H9 (cell line): ENCODE measurements at regions not wholly inside any gene's neighbourhood (a gene's known extent, or its start where the extent isn't known, plus 50 kb on each side); places are given as distances from the start of the nearest gene placed in this dataset.
A peak's percentile ranks its signal among the peaks of the same experiment; 100 is the strongest.

Experiments used
- DNase-seq: peaks from one replicate; pipeline ENCODE4 v3.0.0-alpha.2; 2017
- H2AFZ ChIP-seq: one replicate; pipeline ENCODE4 v1.6.1; 2013; ENCODE audit warnings: mild to moderate bottlenecking, low read length, control low read depth, moderate library complexity
- H2AK5ac ChIP-seq: 2 replicates; pipeline ENCODE4 v1.6.1; 2013; ENCODE audit warnings: low read length, control low read depth, mixed read lengths; ENCODE audit not compliant: insufficient read length
- H2BK120ac ChIP-seq: one replicate; pipeline ENCODE4 v1.6.1; 2013; ENCODE audit warnings: low read depth, mild to moderate bottlenecking, low read length, control low read depth, inconsistent platforms; ENCODE audit not compliant: poor library complexity, severe bottlenecking
- H2BK12ac ChIP-seq: 2 replicates; pipeline ENCODE4 v1.6.1; 2013; ENCODE audit warnings: low read length, control low read depth, mixed read lengths, low read depth; ENCODE audit not compliant: insufficient read length
- H2BK15ac ChIP-seq: 2 replicates; pipeline ENCODE4 v1.6.1; 2013; ENCODE audit warnings: low read depth, low read length, control low read depth
- H2BK20ac ChIP-seq: one replicate; pipeline ENCODE4 v1.6.1; 2013; ENCODE audit warnings: low read depth, mild to moderate bottlenecking, low read length, control low read depth, inconsistent platforms; ENCODE audit not compliant: poor library complexity, severe bottlenecking
- H2BK5ac ChIP-seq: 2 replicates; pipeline ENCODE4 v1.6.1; 2013; ENCODE audit warnings: low read length, control low read depth, mixed read lengths; ENCODE audit not compliant: insufficient read length
- H3K14ac ChIP-seq: 2 replicates; pipeline ENCODE4 v1.6.1; 2013; ENCODE audit warnings: low read length, control low read depth; ENCODE audit not compliant: insufficient read depth
- H3K18ac ChIP-seq: 2 replicates; pipeline ENCODE4 v1.6.1; 2013; ENCODE audit warnings: low read depth, mild to moderate bottlenecking, mixed read lengths, low read length, control low read depth; ENCODE audit not compliant: insufficient read length
- H3K23ac ChIP-seq: 2 replicates; pipeline ENCODE4 v1.6.1; 2013; ENCODE audit warnings: low read length, control low read depth, mixed read lengths, low read depth; ENCODE audit not compliant: insufficient read length
- H3K23me2 ChIP-seq: 2 replicates; pipeline ENCODE4 v1.6.1; 2013; ENCODE audit warnings: low read depth, mild to moderate bottlenecking, mixed read lengths, low read length, control low read depth; ENCODE audit not compliant: insufficient read length, poor library complexity, severe bottlenecking
- H3K27ac ChIP-seq: 2 replicates; pipeline ENCODE4 v1.5.1; 2013; ENCODE audit warnings: low read length, control low read depth, mixed read lengths, low read depth; ENCODE audit not compliant: insufficient read length
- H3K27me3 ChIP-seq: 2 replicates; pipeline ENCODE4 v1.6.1; 2013; ENCODE audit warnings: low read length, control low read depth, inconsistent platforms; ENCODE audit not compliant: insufficient read depth
- H3K4ac ChIP-seq: 2 replicates; pipeline ENCODE4 v1.6.1; 2013; ENCODE audit warnings: low read depth, mild to moderate bottlenecking, control low read depth, inconsistent platforms, low read length, moderate library complexity
- H3K4me1 ChIP-seq: 2 replicates; pipeline ENCODE4 v1.6.1; 2013; ENCODE audit warnings: low read length, control low read depth, inconsistent platforms; ENCODE audit not compliant: insufficient read depth
- H3K4me2 ChIP-seq: 2 replicates; pipeline ENCODE4 v1.6.1; 2013; ENCODE audit warnings: low read length, control low read depth, mixed read lengths; ENCODE audit not compliant: insufficient read length, insufficient read depth
- H3K56ac ChIP-seq: 2 replicates; pipeline ENCODE4 v1.6.1; 2013; ENCODE audit warnings: low read depth, mild to moderate bottlenecking, mixed read lengths, low read length, control low read depth; ENCODE audit not compliant: insufficient read length
- H3K79me1 ChIP-seq: 2 replicates; pipeline ENCODE4 v1.6.1; 2013; ENCODE audit warnings: low read depth, mild to moderate bottlenecking, moderate library complexity, low read length, control low read depth, inconsistent platforms; ENCODE audit not compliant: insufficient read depth, poor library complexity, severe bottlenecking
- H3K79me2 ChIP-seq: 2 replicates; pipeline ENCODE4 v1.6.1; 2013; ENCODE audit warnings: low read length, control low read depth, inconsistent platforms; ENCODE audit not compliant: insufficient read depth
- H3K9ac ChIP-seq: 2 replicates; pipeline ENCODE4 v1.6.1; 2013; ENCODE audit warnings: low read length, control low read depth, mixed read lengths; ENCODE audit not compliant: insufficient read length; ENCODE audit errors: extremely low read depth
- H3K9me3 ChIP-seq: one replicate; pipeline ENCODE4 v1.6.1; 2013; ENCODE audit warnings: low read depth, low read length, inconsistent platforms; ENCODE audit not compliant: control insufficient read depth
- H3T11ph ChIP-seq: one replicate; pipeline ENCODE4 v1.6.1; 2013; ENCODE audit warnings: mild to moderate bottlenecking, low read length, control low read depth, inconsistent platforms
- H4K20me1 ChIP-seq: one replicate; pipeline ENCODE4 v1.6.1; 2013; ENCODE audit not compliant: control insufficient read depth, insufficient read length, insufficient read depth
- H4K5ac ChIP-seq: 2 replicates; pipeline ENCODE4 v1.6.1; 2013; ENCODE audit warnings: low read depth, mild to moderate bottlenecking, mixed read lengths, low read length, control low read depth; ENCODE audit not compliant: insufficient read length
- H4K8ac ChIP-seq: replicated peaks from 2 replicates; pipeline ENCODE4 v1.6.1; 2013; ENCODE audit warnings: low read length, control low read depth, mixed read lengths, low read depth; ENCODE audit not compliant: insufficient read length
- H4K91ac ChIP-seq: 2 replicates; pipeline ENCODE4 v1.6.1; 2013; ENCODE audit warnings: low read depth, mild to moderate bottlenecking, moderate library complexity, mixed read lengths, low read length, control low read depth; ENCODE audit not compliant: insufficient read length
- H3K27ac Mint-ChIP-seq, 3 experiments: 2 replicates in 2 of 3; 3 replicates in 1 of 3; pipeline ENCODE4 v1.8.0; 2020 to 2021; ENCODE audit warnings: mixed read lengths in 3 of 3, mild to moderate bottlenecking in 1 of 3, moderate library complexity in 1 of 3
- H3K27me3 Mint-ChIP-seq: 2 replicates; pipeline ENCODE4 v1.8.0; 2021; ENCODE audit warnings: low read depth, mild to moderate bottlenecking, moderate library complexity, mixed read lengths
- H3K36me3 Mint-ChIP-seq, 3 experiments: 2 replicates in 2 of 3; 3 replicates in 1 of 3; pipeline ENCODE4 v1.8.0; 2020 to 2021; ENCODE audit warnings: low read depth in 3 of 3, mixed read lengths in 3 of 3; ENCODE audit not compliant: insufficient read depth in 1 of 3
- H3K4me1 Mint-ChIP-seq, 2 experiments: 2 replicates each; pipeline ENCODE4 v1.8.0; 2020; ENCODE audit warnings: mixed read lengths in 2 of 2
- H3K4me3 Mint-ChIP-seq, 2 experiments: 2 replicates in 1 of 2; 3 replicates in 1 of 2; pipeline ENCODE4 v1.8.0; 2020 to 2021; ENCODE audit warnings: mild to moderate bottlenecking in 2 of 2, mixed read lengths in 2 of 2, moderate library complexity in 1 of 2
- H3K9me3 Mint-ChIP-seq, 2 experiments: 2 replicates in 1 of 2; 3 replicates in 1 of 2; pipeline ENCODE4 v1.8.0; 2020; ENCODE audit warnings: mild to moderate bottlenecking in 2 of 2, mixed read lengths in 2 of 2, moderate library complexity in 1 of 2
- WGBS: extraction: QIAGEN DNeasy Blood & Tissue Kit; methylation state at CpG from one replicate; pipeline ENCODE4 v1.1.7; 2013; ENCODE audit warnings: missing lambda C conversion rate, low lambda C conversion rate, mixed read lengths; ENCODE audit not compliant: insufficient read length; ENCODE audit errors: extremely low coverage; 5-methylcytosine and 5-hydroxymethylcytosine counted together
- TF ChIP-seq, protein P1 (sequence below): fragments of 200-600 bp; sonication (generic); conservative IDR thresholded peaks from 3 replicates; pipeline ENCODE4 v1.8.0; 2021; ENCODE audit warnings: antibody characterized with exemption, mild to moderate bottlenecking

- Histone ChIP-seq H3K27ac (no peak overlapping the region), H3K23me2 (no peaks in the 10 kb centered on the region), H3K14ac (no peak overlapping the region), H4K91ac (no peak overlapping the region), H2AFZ (no peak overlapping the region), H3T11ph (no peak overlapping the region), H3K79me2 (no peaks in the 10 kb centered on the region), H2BK120ac (no peak overlapping the region), H3K18ac (no peak overlapping the region), H3K9me3 (no peaks in the 10 kb centered on the region), H2BK15ac (no peak overlapping the region), H2BK5ac (no peak overlapping the region), H3K4ac (no peak overlapping the region), H4K20me1 (no peaks in the 10 kb centered on the region), H2BK20ac (no peak overlapping the region), H4K8ac (no peak overlapping the region), H3K4me1 (peaks cover 2% of the 10 kb centered on the region; the same call in 1 of the 2 replicates), H3K23ac (no peak overlapping the region), H2AK5ac (no peak overlapping the region), H3K9ac (no peak overlapping the region), H3K56ac (no peak overlapping the region), H2BK12ac (no peak overlapping the region), H3K79me1 (no peaks in the 10 kb centered on the region), H4K5ac (no peak overlapping the region), H3K4me2 (no peak overlapping the region), H3K27me3 (no peaks in the 10 kb centered on the region)
- no peak overlapping the region for H3K4me3 Mint-ChIP-seq
- H3K36me3 Mint-ChIP-seq, result no peaks in the 10 kb centered on the region
- no peaks in the 10 kb centered on the region for H3K9me3 Mint-ChIP-seq
- no CpG with 5 or more reads among the region's 1 CpG for WGBS
- DNase-seq, result no peak
- H3K4me1 Mint-ChIP-seq, result peaks cover 33 to 36% of the 10 kb centered on the region in 2 experiments
- TF ChIP-seq, protein P1, sequence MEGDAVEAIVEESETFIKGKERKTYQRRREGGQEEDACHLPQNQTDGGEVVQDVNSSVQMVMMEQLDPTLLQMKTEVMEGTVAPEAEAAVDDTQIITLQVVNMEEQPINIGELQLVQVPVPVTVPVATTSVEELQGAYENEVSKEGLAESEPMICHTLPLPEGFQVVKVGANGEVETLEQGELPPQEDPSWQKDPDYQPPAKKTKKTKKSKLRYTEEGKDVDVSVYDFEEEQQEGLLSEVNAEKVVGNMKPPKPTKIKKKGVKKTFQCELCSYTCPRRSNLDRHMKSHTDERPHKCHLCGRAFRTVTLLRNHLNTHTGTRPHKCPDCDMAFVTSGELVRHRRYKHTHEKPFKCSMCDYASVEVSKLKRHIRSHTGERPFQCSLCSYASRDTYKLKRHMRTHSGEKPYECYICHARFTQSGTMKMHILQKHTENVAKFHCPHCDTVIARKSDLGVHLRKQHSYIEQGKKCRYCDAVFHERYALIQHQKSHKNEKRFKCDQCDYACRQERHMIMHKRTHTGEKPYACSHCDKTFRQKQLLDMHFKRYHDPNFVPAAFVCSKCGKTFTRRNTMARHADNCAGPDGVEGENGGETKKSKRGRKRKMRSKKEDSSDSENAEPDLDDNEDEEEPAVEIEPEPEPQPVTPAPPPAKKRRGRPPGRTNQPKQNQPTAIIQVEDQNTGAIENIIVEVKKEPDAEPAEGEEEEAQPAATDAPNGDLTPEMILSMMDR, result no peak
- no peaks in the 10 kb centered on the region; the same call in 1 of the 2 replicates for H3K27me3 Mint-ChIP-seq
- H3K27ac Mint-ChIP-seq, result peak overlapping the region in 1 of 3 experiments; percentile 58; a peak in 1 of 7 replicates
These were observed 590.4 kb upstream of the WWC1 start for GRCh38 chr5:167701051-167701450.
